Kidney (tissue), 13 donors: ENCODE measurements at regions not wholly inside any gene's neighbourhood (a gene's known extent, or its start where the extent isn't known, plus 50 kb on each side); places are given as distances from the start of the nearest gene placed in this dataset.
"Not testable (repeated sequence)": the region's sequence is repeated elsewhere in the genome, so short reads cannot be mapped to it uniquely, and the experiment has no call there.

Source experiments
- DNase-seq, 5 donors: peaks; one replicate each; pipeline ENCODE4 v3.0.0-alpha.2; 2013 to 2020
- FAIRE-seq: peaks from 2 replicates; lab custom pipeline; 2012; peaks lifted over from hg19 to GRCh38; lab: Jason Lieb, UNC
- H3K27ac ChIP-seq, 2 donors: one replicate each; pipeline ENCODE4 v1.7.0; 2013; ENCODE audit warnings: low read depth in 2 of 2, low read length in 2 of 2, inconsistent platforms in 1 of 2
- H3K27me3 ChIP-seq: one replicate; pipeline ENCODE4 v1.7.1; 2013; ENCODE audit warnings: low read length, inconsistent platforms; ENCODE audit not compliant: control insufficient read depth, insufficient read depth
- H3K36me3 ChIP-seq, 3 donors: one replicate each; pipeline versions ENCODE4 v1.7.0 to v1.7.1; 2013; ENCODE audit warnings: low read length in 3 of 3, control low read depth in 1 of 3, inconsistent platforms in 1 of 3; ENCODE audit not compliant: insufficient read depth in 3 of 3, control insufficient read depth in 2 of 3
- H3K4me1 ChIP-seq, 3 donors: one replicate each; pipeline versions ENCODE4 v1.7.0 to v1.7.1; 2013; ENCODE audit warnings: low read length in 3 of 3, inconsistent platforms in 1 of 3, low read depth in 1 of 3; ENCODE audit not compliant: control insufficient read depth in 2 of 3, insufficient read depth in 2 of 3
- H3K4me3 ChIP-seq, 3 donors: one replicate each; pipeline versions ENCODE4 v1.7.0 to v1.8.1; 2013; ENCODE audit warnings: low read length in 3 of 3, control low read depth in 1 of 3, inconsistent platforms in 1 of 3
- H3K9ac ChIP-seq, 3 donors: one replicate each; pipeline versions ENCODE4 v1.7.0 to v1.7.1; 2013; ENCODE audit warnings: low read length in 3 of 3, control low read depth in 1 of 3, inconsistent platforms in 1 of 3
- H3K9me3 ChIP-seq, 3 donors: one replicate each; pipeline versions ENCODE4 v1.7.0 to v1.7.1; 2013; ENCODE audit warnings: low read length in 3 of 3, control low read depth in 1 of 3, inconsistent platforms in 1 of 3; ENCODE audit not compliant: control insufficient read depth in 2 of 3, insufficient read depth in 1 of 3
- CTCF ChIP-seq: IDR thresholded peaks from 3 replicates; pipeline ENCODE4 v1.5.1; 2012; ENCODE audit warnings: mild to moderate bottlenecking, moderate library complexity, borderline replicate concordance; ENCODE audit not compliant: insufficient read depth; ENCODE audit errors: extremely low read depth
- intact Hi-C: fragments of 100-400 bp; cut with DNase I; formaldehyde crosslinking; loops from one replicate; pipeline ENCODE4 v1.11.1; 2022
- donor health status: control.
- donor health status: control.
- donor health status: control.
- donor health status: control.
- donor health status: control.
- donor health status: DM: yes; HTN: yes; CAD: no.
- donor health status: Normal renal cell carcinoma (clear cell type).

DNA sequence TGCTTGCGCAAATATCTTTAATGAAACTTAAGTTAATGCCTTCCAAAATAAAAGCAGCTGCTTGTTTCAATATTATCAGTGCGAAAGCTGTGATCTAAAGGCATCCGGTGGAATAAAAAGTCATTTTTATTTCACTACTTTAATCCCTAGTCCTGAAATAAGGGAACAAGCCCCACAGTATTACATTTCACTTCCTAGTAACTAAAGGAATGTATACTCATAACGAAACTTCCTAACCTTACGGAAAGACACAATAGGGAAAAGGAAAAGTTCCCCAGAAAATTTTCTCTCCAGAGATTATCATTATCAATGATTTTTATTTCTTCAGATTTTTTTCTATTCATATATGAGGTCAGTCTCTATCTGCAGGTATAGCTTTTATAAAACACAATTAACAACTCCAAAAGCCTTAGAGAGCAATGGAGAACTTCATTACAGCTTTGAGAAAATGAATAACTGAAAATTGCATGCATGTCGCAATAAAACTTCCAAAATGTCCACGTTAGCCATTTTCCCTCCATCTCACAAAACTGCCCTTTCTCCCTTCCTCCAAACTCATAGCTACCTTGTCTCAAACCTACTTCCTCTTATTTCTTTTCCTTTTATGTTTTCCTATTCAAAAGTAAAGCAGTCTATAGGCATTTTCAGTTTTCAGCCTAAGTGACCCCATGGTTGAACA lies 154.3 kb upstream of the MED13 start:
- Histone ChIP-seq H3K9ac (no peak overlapping the region), H3K4me1 (no peaks in the 10 kb centered on the region), H3K4me3 (no peak overlapping the region), H3K27me3 (no peaks in the 10 kb centered on the region), H3K9me3 (no peaks in the 10 kb centered on the region), H3K36me3 (no peaks in the 10 kb centered on the region), H3K27ac (no peak overlapping the region)
- FAIRE-seq (no peak), DNase-seq (no peak)
- no peak for TF ChIP-seq CTCF
- intact Hi-C loops = no loop called here

DNA sequence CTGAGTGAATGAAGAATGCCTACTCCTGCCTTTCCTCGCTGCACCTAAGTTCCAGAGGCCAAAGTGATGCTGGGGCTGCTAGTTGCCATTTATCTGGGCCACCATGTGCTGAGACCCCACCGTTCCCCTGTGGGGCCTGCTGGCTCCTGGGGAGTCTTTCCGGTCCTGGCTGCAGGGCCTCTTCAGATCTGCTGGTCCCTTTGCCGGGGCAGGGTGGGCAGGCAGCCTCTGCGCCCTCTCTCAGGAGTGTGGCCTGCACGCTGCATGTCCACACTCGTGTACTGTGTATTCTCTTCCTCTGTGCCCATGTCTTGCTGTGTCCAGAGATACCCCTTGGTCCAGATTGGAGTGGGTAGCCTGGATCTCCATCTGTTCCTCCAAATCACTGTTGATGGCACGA lies 151.8 kb upstream of the MED13 start:
- no peaks in the 10 kb centered on the region for H3K4me1 ChIP-seq
- FAIRE-seq (no peak), DNase-seq (no peak)
- no peaks in the 10 kb centered on the region for H3K9me3 ChIP-seq
- intact Hi-C loops = no loop called here
- H3K27ac ChIP-seq = no peak overlapping the region
- H3K4me3 ChIP-seq = no peak overlapping the region
- H3K36me3 ChIP-seq = no peaks in the 10 kb centered on the region
- H3K27me3 ChIP-seq = no peaks in the 10 kb centered on the region
- H3K9ac ChIP-seq = no peak overlapping the region
- no peak for TF ChIP-seq CTCF

DNA sequence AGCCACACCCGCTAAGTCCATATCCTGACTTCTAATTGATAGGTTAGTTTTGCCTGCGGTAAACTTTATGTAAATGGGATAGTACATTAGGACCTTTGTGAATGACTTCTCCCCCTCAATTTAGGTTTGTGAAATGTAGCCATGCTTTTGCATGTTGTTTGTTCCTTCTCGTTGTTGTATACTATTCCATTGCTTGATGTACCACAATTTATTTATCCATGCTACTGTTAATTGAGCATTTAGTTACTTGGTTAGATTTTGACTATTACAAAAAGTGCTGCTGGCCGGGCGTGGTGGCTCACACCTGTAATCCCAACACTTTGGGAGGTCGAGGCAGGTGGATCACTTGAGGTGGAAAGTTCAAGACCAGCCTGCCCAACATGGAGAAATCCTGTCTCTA lies 150.8 kb upstream of the MED13 start:
- not testable (repeated sequence) for H3K36me3 ChIP-seq, H3K4me1 ChIP-seq, DNase-seq

GRCh38 chr17:62206550-62206949 lies 141.5 kb upstream of the MED13 start:
- H3K36me3 ChIP-seq = no peaks in the 10 kb centered on the region
- H3K27ac ChIP-seq = no peak overlapping the region
- H3K4me1 ChIP-seq = no peaks in the 10 kb centered on the region
- H3K27me3 ChIP-seq = no peaks in the 10 kb centered on the region
- H3K4me3 ChIP-seq = no peak overlapping the region
- no peak overlapping the region for H3K9ac ChIP-seq
- TF ChIP-seq CTCF = no peak
- DNase-seq = peak in 1 of 5 donors; percentile 19
- no peaks in the 10 kb centered on the region for H3K9me3 ChIP-seq
- no peak for FAIRE-seq
- intact Hi-C loops = no loop called here

More for the DNA sequence above, 150.8 kb upstream of the MED13 start:
- intact Hi-C loops, H3K27me3 ChIP-seq, H3K4me3 ChIP-seq, FAIRE-seq, H3K27ac ChIP-seq, H3K9me3 ChIP-seq, H3K9ac ChIP-seq: not testable (repeated sequence)

- H3K9ac ChIP-seq, H3K27me3 ChIP-seq, FAIRE-seq, H3K36me3 ChIP-seq, H3K9me3 ChIP-seq, intact Hi-C loops, DNase-seq, H3K27ac ChIP-seq, H3K4me3 ChIP-seq, H3K4me1 ChIP-seq: not testable (repeated sequence)
Observed at GRCh38 chr17:62197156-62197555, 132.1 kb upstream of the MED13 start.

DNA sequence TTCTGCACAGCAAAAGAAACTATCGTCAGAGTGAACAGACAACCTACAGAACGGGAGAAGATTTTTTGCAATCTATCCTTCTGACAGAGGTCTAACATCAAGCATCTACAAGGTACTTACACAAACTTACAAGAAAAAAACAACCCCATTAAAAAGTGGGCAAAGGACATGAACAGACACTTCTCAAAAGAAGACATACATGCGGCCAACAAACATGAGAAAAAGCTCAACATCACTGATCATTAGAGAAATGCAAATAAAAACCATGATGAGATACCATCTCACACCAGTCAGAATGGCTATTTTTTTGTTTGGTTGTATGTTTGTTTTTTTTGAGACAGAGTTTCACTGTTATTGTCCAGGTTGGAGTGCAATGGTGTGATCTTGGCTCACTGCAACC lies 131.5 kb upstream of the MED13 start:
- H3K9me3 ChIP-seq, intact Hi-C loops, H3K4me1 ChIP-seq, H3K27ac ChIP-seq, FAIRE-seq, H3K27me3 ChIP-seq, H3K4me3 ChIP-seq, DNase-seq, H3K9ac ChIP-seq, H3K36me3 ChIP-seq: not testable (repeated sequence)
